Ascending aorta (tissue), 2 donors: ENCODE measurements at regions not wholly inside any gene's neighbourhood (a gene's known extent, or its start where the extent isn't known, plus 50 kb on each side); places are given as distances from the start of the nearest gene placed in this dataset.

Experiments
- DNase-seq, 2 donors: peaks; one replicate each; pipeline ENCODE4 v3.0.0-alpha.2; 2019; ENCODE audit warnings: low spot score in 2 of 2
- H3K27ac ChIP-seq, 2 donors: fragments of 200-600 bp; sonication (generic); one replicate each; pipeline ENCODE4 v1.5.1; 2016 to 2017; ENCODE audit warnings: mild to moderate bottlenecking in 1 of 2
- H3K27me3 ChIP-seq: fragments of 200-600 bp; sonication (generic); one replicate; pipeline ENCODE4 v1.5.1; 2017
- H3K36me3 ChIP-seq, 2 donors: fragments of 200-600 bp; sonication (generic); one replicate each; pipeline ENCODE4 v1.5.1; 2016
- H3K4me1 ChIP-seq, 2 donors: fragments of 200-600 bp; sonication (generic); one replicate each; pipeline ENCODE4 v1.5.1; 2016 to 2017; ENCODE audit warnings: mild to moderate bottlenecking in 1 of 2
- H3K4me3 ChIP-seq, 2 donors: fragments of 200-600 bp; sonication (generic); one replicate each; pipeline ENCODE4 v1.5.1; 2016 to 2017; ENCODE audit warnings: mild to moderate bottlenecking in 1 of 2
- H3K9me3 ChIP-seq, 2 donors: fragments of 200-600 bp; sonication (generic); one replicate each; pipeline ENCODE4 v1.5.1; 2016
- CTCF ChIP-seq, 3 experiments: fragments of 200-600 bp in 2 of 3; fragments of 450-650 bp in 1 of 3; sonication (generic) in 2 of 3; IDR thresholded peaks; one replicate each; pipeline ENCODE4 v1.5.1; 2016 to 2019; ENCODE audit warnings: antibody characterized with exemption in 3 of 3, mild to moderate bottlenecking in 1 of 3, moderate library complexity in 1 of 3
- intact Hi-C: fragments of 100-400 bp; cut with DNase I; formaldehyde crosslinking; loops from one replicate; pipeline ENCODE4 v1.15.1; 2023

- H3K27me3 ChIP-seq, result no peaks in the 10 kb centered on the region
- DNase-seq, result no peak
- no peaks in the 10 kb centered on the region for H3K9me3 ChIP-seq
- no peak overlapping the region for H3K27ac ChIP-seq
- intact Hi-C loops, result no loop called here
- TF ChIP-seq CTCF (IDR thresholded peaks at IDR 0.05), result no peak
- no peaks in the 10 kb centered on the region for H3K4me1 ChIP-seq
- no peak overlapping the region for H3K4me3 ChIP-seq
- no peaks in the 10 kb centered on the region for H3K36me3 ChIP-seq
These were observed 627.9 kb upstream of the KLF12 start for GRCh38 chr13:74761801-74762757.

- TF ChIP-seq CTCF (IDR thresholded peaks at IDR 0.05), result no peak
- H3K27ac ChIP-seq, result no peak overlapping the region
- no peak overlapping the region for H3K4me3 ChIP-seq
- no peaks in the 10 kb centered on the region for H3K27me3 ChIP-seq
- intact Hi-C loops, result no loop called here
- no peaks in the 10 kb centered on the region for H3K9me3 ChIP-seq
- no peaks in the 10 kb centered on the region for H3K36me3 ChIP-seq
- no peak for DNase-seq
- H3K4me1 ChIP-seq, result no peaks in the 10 kb centered on the region
These were observed 624.0 kb upstream of the KLF12 start for GRCh38 chr13:74758188-74758587.

GRCh38 chr13:74755065-74755464, 620.9 kb upstream of the KLF12 start:
- Histone ChIP-seq H3K4me3 (no peak overlapping the region), H3K4me1 (no peaks in the 10 kb centered on the region), H3K36me3 (no peaks in the 10 kb centered on the region), H3K27me3 (no peaks in the 10 kb centered on the region), H3K9me3 (no peaks in the 10 kb centered on the region), H3K27ac (no peak overlapping the region)
- no peak for DNase-seq
- no peak for TF ChIP-seq CTCF (IDR thresholded peaks at IDR 0.05)
- intact Hi-C loops, result no loop called here

DNA sequence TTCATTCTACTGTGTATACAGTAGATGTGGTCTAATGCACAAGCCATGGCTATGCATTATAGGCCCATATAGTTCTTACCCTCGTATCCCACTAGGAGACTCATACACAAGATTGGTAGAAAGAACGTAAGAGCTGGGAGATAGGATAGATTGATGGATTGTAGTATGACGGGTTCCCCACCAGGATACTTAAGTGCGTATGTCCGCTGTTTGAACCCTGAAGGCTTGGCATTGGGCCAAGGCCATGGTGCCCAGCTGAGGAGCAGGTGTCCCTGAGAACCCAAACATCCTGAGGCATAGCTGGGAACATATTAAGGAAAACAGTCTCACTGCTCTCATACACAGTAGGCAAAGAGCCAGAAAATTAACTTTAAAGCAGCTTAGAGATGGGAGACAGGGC, 617.5 kb upstream of the KLF12 start:
- H3K27me3 ChIP-seq, result no peaks in the 10 kb centered on the region
- intact Hi-C loops, result no loop called here
- H3K9me3 ChIP-seq, result no peaks in the 10 kb centered on the region
- no peaks in the 10 kb centered on the region for H3K36me3 ChIP-seq
- no peaks in the 10 kb centered on the region for H3K4me1 ChIP-seq
- no peak for TF ChIP-seq CTCF (IDR thresholded peaks at IDR 0.05)
- H3K4me3 ChIP-seq, result no peak overlapping the region
- DNase-seq, result no peak
- H3K27ac ChIP-seq, result no peak overlapping the region

DNA sequence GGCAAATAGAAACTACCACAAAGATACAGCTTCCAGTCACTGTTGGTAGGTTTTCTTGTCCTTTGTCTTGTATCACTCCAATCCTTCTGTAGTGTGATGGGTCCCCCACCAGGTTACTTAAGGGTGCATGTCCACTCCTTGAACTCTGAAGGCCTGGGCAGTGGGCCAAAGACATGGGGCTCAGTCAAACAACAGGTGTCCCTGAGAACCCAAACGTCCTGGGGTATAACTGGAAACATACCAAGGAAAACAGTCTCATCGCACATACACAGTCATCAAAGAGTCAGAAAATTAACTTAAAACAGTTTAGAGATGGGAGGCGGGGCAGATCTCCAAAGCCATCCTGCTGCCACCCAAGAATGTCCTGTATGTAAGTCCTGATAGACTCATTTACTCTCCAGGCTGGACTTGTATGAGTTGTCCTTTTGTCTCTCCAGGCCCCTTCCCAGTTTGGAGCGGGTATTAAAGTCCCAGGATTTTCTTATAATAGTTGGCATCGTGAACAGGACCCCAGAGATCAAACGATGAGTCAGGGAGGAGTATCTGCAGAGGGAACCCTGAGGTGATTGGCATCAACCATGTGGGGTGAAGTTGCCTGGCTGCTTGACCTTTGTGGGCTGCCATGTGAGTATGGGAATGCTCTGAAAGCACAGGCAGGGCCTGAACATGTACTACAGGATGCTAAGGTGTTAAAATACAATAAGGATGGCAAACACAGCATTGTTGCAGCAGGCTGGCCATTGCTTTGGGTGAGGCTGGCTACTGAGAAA, 613.2 kb upstream of the KLF12 start:
- H3K27ac ChIP-seq, result no peak overlapping the region
- TF ChIP-seq CTCF (IDR thresholded peaks at IDR 0.05), result no peak
- DNase-seq, result no peak
- intact Hi-C loops, result no loop called here
- no peaks in the 10 kb centered on the region for H3K27me3 ChIP-seq
- no peak overlapping the region for H3K4me3 ChIP-seq
- H3K9me3 ChIP-seq, result no peaks in the 10 kb centered on the region
- H3K36me3 ChIP-seq, result no peaks in the 10 kb centered on the region
- H3K4me1 ChIP-seq, result no peaks in the 10 kb centered on the region
